ENCODE measurements at regions not wholly inside any gene's neighbourhood (a gene's known extent, or its start where the extent isn't known, plus 50 kb on each side); places are given as distances from the start of the nearest gene placed in this dataset.

DNA sequence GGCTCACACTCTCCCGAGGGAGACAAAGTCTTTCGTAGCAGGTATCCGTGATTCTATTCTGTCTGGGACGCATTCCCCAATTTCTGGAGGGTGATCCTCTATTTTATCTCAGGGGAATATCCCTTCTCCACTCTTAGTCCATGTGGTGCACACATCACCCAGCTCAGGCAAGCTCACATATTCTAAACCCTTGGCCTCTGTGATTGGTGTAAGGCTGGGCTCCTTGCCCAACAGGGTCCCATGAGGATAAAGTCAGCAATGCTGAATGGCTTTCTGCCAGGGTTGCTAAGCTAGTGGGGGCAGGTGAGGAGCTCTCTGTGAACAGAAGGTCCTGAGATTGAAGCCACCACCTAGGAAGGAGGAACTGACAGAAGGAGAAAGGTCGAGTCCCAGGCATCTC is 137.2 kb downstream of the CDH26 start:
- TF ChIP-seq, protein P1, sequence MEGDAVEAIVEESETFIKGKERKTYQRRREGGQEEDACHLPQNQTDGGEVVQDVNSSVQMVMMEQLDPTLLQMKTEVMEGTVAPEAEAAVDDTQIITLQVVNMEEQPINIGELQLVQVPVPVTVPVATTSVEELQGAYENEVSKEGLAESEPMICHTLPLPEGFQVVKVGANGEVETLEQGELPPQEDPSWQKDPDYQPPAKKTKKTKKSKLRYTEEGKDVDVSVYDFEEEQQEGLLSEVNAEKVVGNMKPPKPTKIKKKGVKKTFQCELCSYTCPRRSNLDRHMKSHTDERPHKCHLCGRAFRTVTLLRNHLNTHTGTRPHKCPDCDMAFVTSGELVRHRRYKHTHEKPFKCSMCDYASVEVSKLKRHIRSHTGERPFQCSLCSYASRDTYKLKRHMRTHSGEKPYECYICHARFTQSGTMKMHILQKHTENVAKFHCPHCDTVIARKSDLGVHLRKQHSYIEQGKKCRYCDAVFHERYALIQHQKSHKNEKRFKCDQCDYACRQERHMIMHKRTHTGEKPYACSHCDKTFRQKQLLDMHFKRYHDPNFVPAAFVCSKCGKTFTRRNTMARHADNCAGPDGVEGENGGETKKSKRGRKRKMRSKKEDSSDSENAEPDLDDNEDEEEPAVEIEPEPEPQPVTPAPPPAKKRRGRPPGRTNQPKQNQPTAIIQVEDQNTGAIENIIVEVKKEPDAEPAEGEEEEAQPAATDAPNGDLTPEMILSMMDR (IDR thresholded peaks at IDR 0.05), result no peak
- no peak for TF ChIP-seq POLR2A (IDR thresholded peaks at IDR 0.05)
